Motor neuron (in vitro differentiated cells): ENCODE measurements at regions not wholly inside any gene's neighbourhood (a gene's known extent, or its start where the extent isn't known, plus 50 kb on each side); places are given as distances from the start of the nearest gene placed in this dataset.
A peak's percentile ranks its signal among the peaks of the same experiment; 100 is the strongest.
"Not testable (repeated sequence)": the region's sequence is repeated elsewhere in the genome, so short reads cannot be mapped to it uniquely, and the experiment has no call there.

Experiments
- ATAC-seq, 8 experiments: fragments of 200-7000 bp; cut with Tn5 transposase; replicated peaks in 6 of 8; 2 replicates each; pipeline ENCODE4 v1.8.0; 2021; ENCODE audit warnings: mild to moderate bottlenecking in 8 of 8, moderate library complexity in 8 of 8
- H3K27ac ChIP-seq, 2 donors: fragments of 250-450 bp; sonication (Bioruptor Pico); 2 replicates each; pipeline ENCODE4 v1.9.0; 2021; ENCODE audit warnings: antibody characterized with exemption in 2 of 2, mild to moderate bottlenecking in 2 of 2, moderate library complexity in 1 of 2
- H3K4me1 ChIP-seq, 2 donors: fragments of 250-450 bp; sonication (Bioruptor Pico); replicated peaks in 1 of 2; 2 replicates each; pipeline ENCODE4 v1.6.1; 2021; ENCODE audit warnings: antibody characterized with exemption in 2 of 2, mild to moderate bottlenecking in 2 of 2, moderate library complexity in 1 of 2
- H3K4me3 ChIP-seq, 5 donors: fragments of 250-450 bp; sonication (Bioruptor Pico); 2 replicates each; pipeline ENCODE4 v1.9.0; 2021; ENCODE audit warnings: antibody characterized with exemption in 5 of 5, mild to moderate bottlenecking in 5 of 5, moderate library complexity in 4 of 5
- whole genome bisulfite sequencing, 10 experiments: fragments of 450-650 bp; shearing (Covaris generic); methylation state at CpG; one replicate each; pipeline ENCODE4 v1.0.0; 2022; 5-methylcytosine and 5-hydroxymethylcytosine counted together
- in situ Hi-C, 9 experiments: fragments of 400-800 bp; cut with MboI; loops; one replicate each; pipeline ENCODE4 v1.15.0; 2021; ENCODE audit warnings: low sequenced_read_pairs in 9 of 9, low pct_unique_long_range_greater_than_20kb in 2 of 9; ENCODE audit not compliant: unreplicated experiment in 9 of 9

- 83 to 100% (median 88%) methylated on average over 1 to 4 of the region's 7 CpGs; no CpG with 5 or more reads in 3 of the 10 experiments for WGBS, 10 experiments
These were observed 60.0 kb upstream of the ATP5PO start for GRCh38 chr21:33975548-33976081.

DNA sequence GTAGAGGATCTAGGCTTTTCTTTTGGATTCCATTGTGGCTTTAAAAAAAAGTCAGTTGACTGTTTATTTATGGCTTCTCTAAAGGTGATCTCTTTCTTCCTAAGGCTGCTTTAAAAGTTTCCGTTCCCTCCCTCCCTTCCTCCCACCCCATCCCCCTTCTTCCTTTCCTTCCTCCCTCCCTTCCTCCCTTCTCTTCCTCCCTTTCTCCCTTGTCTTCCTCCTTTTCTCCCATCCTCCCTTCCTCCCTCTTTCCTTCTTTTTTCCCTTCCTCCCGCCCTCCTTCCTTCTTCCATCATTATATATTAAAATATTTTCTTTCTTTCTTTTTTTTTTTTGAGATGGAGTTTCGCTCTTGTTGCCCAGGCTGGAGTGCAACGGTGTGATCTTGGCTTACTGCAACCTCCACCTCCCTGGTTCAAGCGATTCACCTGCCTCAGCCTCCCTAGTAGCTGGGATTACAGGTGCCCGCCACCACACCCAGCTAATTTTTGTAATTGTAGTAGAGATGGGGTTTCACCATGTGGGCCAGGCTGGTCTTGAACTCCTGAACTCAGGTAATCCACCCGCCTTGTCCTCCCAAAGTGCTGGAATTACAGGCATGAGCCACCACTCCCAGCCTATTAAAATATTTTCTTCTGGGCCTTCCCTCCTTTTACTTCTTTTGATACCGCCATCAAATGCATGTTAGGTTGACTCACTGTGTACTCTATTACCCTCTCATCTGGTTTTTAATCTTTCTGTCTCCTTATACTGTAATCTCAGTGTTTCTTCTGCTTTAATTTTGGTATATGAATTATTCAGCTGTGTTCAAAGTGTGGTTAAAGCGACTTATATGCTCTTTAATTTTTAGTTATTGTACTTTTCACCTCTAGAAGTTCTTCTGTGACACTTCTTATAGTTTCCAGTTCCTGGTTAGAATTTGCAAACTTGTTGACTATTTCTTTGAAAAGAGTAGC lies 59.2 kb upstream of the ATP5PO start:
- no peak overlapping the region for H3K27ac ChIP-seq
- H3K4me1 ChIP-seq, result peaks cover 21 to 24% of the 10 kb centered on the region in 2 donors
- H3K4me3 ChIP-seq, result no peak overlapping the region
- in situ Hi-C loops, result no loop called here
- ATAC-seq, result no peak
- WGBS, 10 experiments, result 87 to 100% (median 98%) methylated on average over 3 to 8 of the region's 9 CpGs; no CpG with 5 or more reads in 1 of the 10 experiments

More at GRCh38 chr21:33975548-33976081, 60.0 kb upstream of the ATP5PO start:
- Histone ChIP-seq H3K27ac (peak overlapping the region in 1 of 2 donors; percentile 60), H3K4me3 (no peak overlapping the region), H3K4me1 (peaks cover 21 to 24% of the 10 kb centered on the region in 2 donors)
- in situ Hi-C loops, result no loop called here
- ATAC-seq, result peak in 7 of 8 experiments; percentile 7 to 24 (median 15)

GRCh38 chr21:33973268-33973667 lies 57.7 kb upstream of the ATP5PO start:
- ATAC-seq, result peak in 1 of 8 experiments; percentile 14
- Histone ChIP-seq H3K4me3 (no peak overlapping the region), H3K27ac (no peak overlapping the region), H3K4me1 (peaks cover 21 to 27% of the 10 kb centered on the region in 2 donors)
- in situ Hi-C loops, result no loop called here
- WGBS, 10 experiments, result 20 to 92% (median 71%) methylated on average over 1 to 2 of the region's 5 CpGs; no CpG with 5 or more reads in 4 of the 10 experiments

DNA sequence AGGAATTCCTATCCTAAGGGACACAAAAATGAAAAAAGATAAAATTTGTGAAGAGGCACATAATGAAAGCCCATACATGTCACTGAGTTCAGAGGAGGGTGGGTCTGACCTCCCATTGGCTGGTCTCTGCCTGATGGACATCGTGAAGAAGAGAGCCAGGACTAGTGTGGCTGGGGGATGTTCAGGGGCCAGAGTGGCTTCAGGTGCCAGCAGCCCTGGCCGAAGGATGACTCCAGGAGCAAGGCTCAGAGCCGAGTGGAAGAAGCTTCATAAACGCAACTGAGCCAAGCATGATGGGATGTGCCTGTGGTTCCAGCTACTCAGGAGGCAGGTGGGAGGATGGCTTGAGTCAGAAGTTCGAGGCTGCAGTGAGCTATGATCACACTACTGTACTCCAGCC lies 56.9 kb upstream of the ATP5PO start:
- in situ Hi-C loops, result no loop called here
- ATAC-seq, result no peak
- H3K4me1 ChIP-seq, result peaks cover 21 to 31% of the 10 kb centered on the region in 2 donors
- H3K27ac ChIP-seq, result no peak overlapping the region
- H3K4me3 ChIP-seq, result no peak overlapping the region
- WGBS, 10 experiments, result 80 to 100% (median 88%) methylated on average over 1 to 3 of the region's 5 CpGs; no CpG with 5 or more reads in 5 of the 10 experiments

- H3K4me1 ChIP-seq, result peaks cover 14 to 35% of the 10 kb centered on the region in 2 donors
- no peak overlapping the region for H3K27ac ChIP-seq
- WGBS, 10 experiments, result 52 to 100% (median 77%) methylated on average over 1 to 7 of the region's 7 CpGs; no CpG with 5 or more reads in 2 of the 10 experiments
- ATAC-seq, result no peak
- in situ Hi-C loops, result no loop called here
- H3K4me3 ChIP-seq, result no peak overlapping the region
These were observed 55.9 kb upstream of the ATP5PO start for GRCh38 chr21:33971492-33972013.

DNA sequence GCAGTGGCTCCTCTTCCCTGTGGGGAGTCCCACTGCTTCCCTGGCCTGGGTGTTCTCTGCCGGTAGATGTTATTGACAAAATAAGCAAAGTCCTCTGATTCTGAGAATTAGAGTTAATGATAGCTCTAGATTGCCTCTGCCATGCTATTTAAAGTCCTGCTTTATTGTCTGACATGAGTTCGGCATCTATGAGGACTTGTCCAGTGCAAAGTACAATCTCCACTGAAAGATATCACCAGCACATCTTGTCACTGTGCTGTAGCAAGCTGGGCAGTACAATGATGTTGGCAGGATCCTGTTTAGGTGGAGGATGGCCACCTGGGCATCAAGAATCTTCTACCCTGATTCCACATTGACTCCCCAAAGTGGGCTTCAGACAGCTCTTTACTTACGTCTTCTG lies 54.0 kb upstream of the ATP5PO start:
- peaks cover 3 to 24% of the 10 kb centered on the region in 2 donors for H3K4me1 ChIP-seq
- WGBS, 10 experiments, result 85 to 100% (median 93%) methylated on average over 1 to 2 of the region's 3 CpGs; no CpG with 5 or more reads in 3 of the 10 experiments
- in situ Hi-C loops, result no loop called here
- H3K27ac ChIP-seq, result no peak overlapping the region
- no peak for ATAC-seq
- H3K4me3 ChIP-seq, result no peak overlapping the region

DNA sequence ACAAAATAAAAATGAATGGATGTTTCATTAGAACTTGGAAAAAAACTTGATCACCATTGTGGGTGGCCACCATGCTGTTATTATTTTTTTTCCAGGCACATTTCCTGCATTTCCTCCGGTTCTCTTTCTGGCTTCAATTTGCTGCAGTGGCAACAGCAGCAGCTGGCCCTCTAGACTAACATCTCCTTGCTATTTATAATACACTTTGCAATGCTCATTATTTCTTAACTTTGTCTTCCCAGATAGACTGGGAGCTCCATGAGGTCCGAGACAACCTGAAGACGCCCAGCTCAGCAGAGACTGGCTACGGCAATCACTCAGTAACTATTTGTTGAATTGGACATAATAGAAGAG lies 53.4 kb upstream of the ATP5PO start:
- ATAC-seq, result peak in 2 of 8 experiments; percentile 23 to 38
- in situ Hi-C loops, result no loop called here

DNA sequence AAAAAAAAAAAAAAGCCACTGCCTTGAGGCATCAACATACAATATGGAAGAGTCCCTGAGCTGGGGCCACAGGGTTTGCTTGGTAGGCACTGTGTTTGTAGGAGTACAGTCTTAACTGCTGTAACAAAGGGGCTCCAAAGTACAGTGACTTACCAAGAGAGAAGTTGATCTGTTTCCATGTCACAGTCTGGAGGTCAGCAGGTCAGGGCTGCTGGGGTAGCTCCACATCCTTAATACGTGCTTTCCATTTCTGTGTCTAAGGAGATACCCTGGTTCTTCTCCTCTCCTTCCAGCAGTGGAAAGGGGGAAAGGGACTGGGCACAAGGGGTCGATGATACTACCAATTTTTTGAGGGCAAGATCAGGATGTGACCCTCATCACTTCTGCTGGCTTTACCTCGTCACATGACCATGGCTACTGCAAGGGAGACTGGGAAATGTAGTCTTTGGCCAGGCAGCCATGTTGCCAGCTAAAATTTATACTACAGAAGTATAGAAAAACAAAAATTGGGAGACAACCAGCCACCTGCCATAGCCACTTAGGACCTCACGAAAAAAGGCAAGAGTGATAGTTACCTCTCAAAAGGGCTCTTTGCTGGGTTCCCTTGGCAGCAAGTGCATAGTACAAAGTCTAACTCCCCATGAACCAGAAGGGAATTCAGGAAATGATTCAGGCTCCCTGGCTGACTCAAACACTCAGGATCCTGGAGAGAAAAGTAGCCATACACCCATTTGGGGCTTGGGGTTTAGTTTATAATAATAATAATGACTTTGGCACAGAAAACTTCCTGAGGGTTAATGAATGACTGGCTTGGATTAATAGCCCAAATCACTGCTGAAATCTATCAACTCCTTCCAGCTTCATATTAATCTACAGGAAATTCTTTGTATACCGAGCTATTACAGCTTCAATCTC lies 52.7 kb upstream of the ATP5PO start:
- 0 to 100% (median 61%) methylated on average over 1 to 5 of the region's 5 CpGs; no CpG with 5 or more reads in 2 of the 10 experiments for WGBS, 10 experiments
- H3K4me3 ChIP-seq, result no peak overlapping the region
- peak; percentile 32 to 79 (median 56) for ATAC-seq
- no peak overlapping the region for H3K27ac ChIP-seq
- in situ Hi-C loops, result no loop called here
- H3K4me1 ChIP-seq, result peaks cover 3 to 20% of the 10 kb centered on the region in 2 donors

More for the DNA sequence above, 53.4 kb upstream of the ATP5PO start:
- WGBS, 10 experiments, result 8 to 100% (median 89%) methylated on average over 1 to 4 of the region's 4 CpGs; no CpG with 5 or more reads in 2 of the 10 experiments
- no peak overlapping the region for H3K4me3 ChIP-seq
- no peak overlapping the region for H3K27ac ChIP-seq
- H3K4me1 ChIP-seq, result peaks cover 3 to 24% of the 10 kb centered on the region in 2 donors

DNA sequence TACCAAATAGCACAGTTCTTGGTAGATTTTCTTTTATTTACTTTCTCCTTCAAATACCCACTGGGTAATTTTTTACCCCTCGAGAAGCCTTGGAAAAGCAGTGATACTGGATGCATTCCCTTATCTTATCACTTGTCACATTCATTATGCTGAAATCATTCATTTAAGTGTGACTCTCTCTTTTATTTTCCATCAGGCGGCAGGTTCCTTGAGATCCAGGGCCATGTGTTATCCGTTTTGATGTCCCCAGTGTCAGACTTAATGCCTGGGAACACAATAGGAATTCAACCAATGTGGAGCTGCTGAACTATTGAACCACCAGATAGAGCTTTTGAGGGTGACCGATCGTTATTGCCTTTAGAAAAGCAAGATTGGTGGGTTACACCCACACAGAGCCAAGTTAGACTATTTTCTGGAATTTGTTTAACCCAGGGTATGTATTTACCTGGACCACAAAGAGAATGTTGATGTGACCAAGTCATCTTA lies 51.5 kb upstream of the ATP5PO start:
- H3K4me3 ChIP-seq, result no peak overlapping the region
- 26 to 100% (median 57%) methylated on average over 1 to 5 of the region's 5 CpGs for WGBS, 10 experiments
- peaks cover 3 to 16% of the 10 kb centered on the region in 2 donors for H3K4me1 ChIP-seq
- in situ Hi-C loops, result no loop called here
- ATAC-seq, result peak in 1 of 8 experiments; percentile 29
- H3K27ac ChIP-seq, result no peak overlapping the region

DNA sequence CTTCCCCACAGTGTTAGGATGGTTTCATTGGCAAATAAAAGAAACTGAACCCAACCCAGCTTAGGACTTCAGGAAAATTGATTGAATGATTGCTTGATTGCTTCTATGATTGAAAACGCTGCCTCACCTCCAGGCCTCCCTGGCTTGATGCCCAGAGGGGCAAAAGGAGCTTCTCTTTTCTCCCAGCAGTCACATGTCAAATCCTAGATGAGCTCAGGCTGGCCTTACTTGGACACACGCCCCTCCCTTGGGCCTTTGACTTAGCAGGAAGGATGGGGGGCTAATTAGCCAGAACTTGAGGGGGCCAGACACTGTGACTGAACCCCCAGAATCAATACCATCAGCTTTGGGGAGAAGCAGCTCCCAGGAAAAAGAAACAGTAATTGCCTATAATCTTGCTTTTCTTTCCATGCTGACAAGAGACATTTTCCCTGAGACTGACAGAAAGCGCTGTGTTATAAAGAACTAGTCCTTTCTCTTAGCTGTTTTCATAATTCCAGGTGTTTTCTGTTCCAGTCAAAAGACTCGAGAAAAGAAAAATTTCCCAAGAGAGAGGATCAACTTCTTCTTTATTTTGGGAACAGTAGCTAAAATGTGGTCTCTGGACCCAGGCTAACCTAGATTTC lies 50.8 kb upstream of the ATP5PO start:
- Histone ChIP-seq H3K4me1 (peaks cover 3 to 16% of the 10 kb centered on the region in 2 donors), H3K4me3 (no peak overlapping the region), H3K27ac (peak overlapping the region in 1 of 2 donors; percentile 60)
- ATAC-seq, result peak in 4 of 8 experiments; percentile 32 to 53 (median 38)
- WGBS, 10 experiments, result 41 to 83% (median 74%) methylated on average over 1 to 4 of the region's 4 CpGs; no CpG with 5 or more reads in 2 of the 10 experiments
- in situ Hi-C loops, result no loop called here

- peaks cover 3 to 16% of the 10 kb centered on the region in 2 donors for H3K4me1 ChIP-seq
- H3K27ac ChIP-seq, in situ Hi-C loops, H3K4me3 ChIP-seq, ATAC-seq: not testable (repeated sequence)
- 90 to 100% (median 99%) methylated on average over 2 to 9 of the region's 9 CpGs for WGBS, 10 experiments
These were observed 50.1 kb upstream of the ATP5PO start for GRCh38 chr21:33965662-33966061.
